K562 (cell line): ENCODE measurements at regions not wholly inside any gene's neighbourhood (a gene's known extent, or its start where the extent isn't known, plus 50 kb on each side); places are given as distances from the start of the nearest gene placed in this dataset.

ENCODE experiments used
- MEF2A ChIP-seq: IDR thresholded peaks from 2 replicates; pipeline ENCODE4 v1.6.1; 2011; ENCODE audit warnings: low read depth, mild to moderate bottlenecking, low read length, moderate library complexity; ENCODE audit not compliant: control insufficient read depth
- POLR2A ChIP-seq: fragments of 450-650 bp; conservative IDR thresholded peaks from 2 replicates; pipeline ENCODE4 v1.6.1; 2016
- SRF ChIP-seq, 2 experiments: fragments of 250-450, 450-650 bp in 1 of 2; sonication (Bioruptor Pico) in 1 of 2; sonication (generic) in 1 of 2; formaldehyde crosslinking; IDR thresholded peaks; 2 replicates each; pipeline versions ENCODE4 v1.5.0 to v1.5.1; 2020 to 2022; ENCODE audit warnings: mild to moderate bottlenecking in 1 of 2, missing genetic modification reagents in 1 of 2
- ZHX1 ChIP-seq: fragments of 150-350 bp; conservative IDR thresholded peaks from 2 replicates; pipeline ENCODE4 v1.6.1; 2014; ENCODE audit warnings: low read length
- ZNF239 ChIP-seq: fragments of 250-450 bp; sonication (Bioruptor Pico); IDR thresholded peaks from 2 replicates; pipeline ENCODE4 v1.4.0; 2020; ENCODE audit warnings: mild to moderate bottlenecking

- TF ChIP-seq SRF (CRISPR knock-in tag; IDR thresholded peaks at IDR 0.05), result no peak
- TF ChIP-seq ZHX1, result no peak
- TF ChIP-seq MEF2A, result no peak
- no peak for TF ChIP-seq ZNF239
- no peak for TF ChIP-seq POLR2A
These were observed 83.1 kb upstream of the ARSJ start for GRCh38 chr4:114062499-114062898.
